Neural cell (in vitro differentiated cells): ENCODE measurements at regions not wholly inside any gene's neighbourhood (a gene's known extent, or its start where the extent isn't known, plus 50 kb on each side); places are given as distances from the start of the nearest gene placed in this dataset.

ENCODE experiments used
- H2AFZ ChIP-seq: fragments of 200-600, 300-800 bp; sonication (generic), shearing (Covaris generic); 2 replicates; pipeline ENCODE4 v1.6.0; 2014; ENCODE audit warnings: low read depth, mild to moderate bottlenecking, antibody characterized with exemption, low read length, moderate library complexity
- H3F3A ChIP-seq: fragments of 200-600 bp; shearing (Covaris generic); 2 replicates; pipeline ENCODE4 v1.6.1; 2016; ENCODE audit warnings: mild to moderate bottlenecking, moderate library complexity, mixed read lengths, antibody characterized with exemption, low read length; ENCODE audit not compliant: insufficient read depth, poor library complexity, severe bottlenecking
- H3K27ac ChIP-seq: fragments of 200-600, 300-800 bp; sonication (generic), shearing (Covaris generic); 2 replicates; pipeline ENCODE4 v1.5.1; 2014; ENCODE audit warnings: mild to moderate bottlenecking, low read length, moderate library complexity
- H3K27me3 ChIP-seq: fragments of 300-800, 200-600 bp; sonication (generic), shearing (Covaris generic); 2 replicates; pipeline ENCODE4 v1.6.0; 2014; ENCODE audit warnings: mild to moderate bottlenecking, low read depth, low read length, moderate library complexity; ENCODE audit not compliant: insufficient read depth
- H3K36me3 ChIP-seq: fragments of 300-800, 200-600 bp; sonication (generic), shearing (Covaris generic); 2 replicates; pipeline ENCODE4 v1.5.1; 2014; ENCODE audit warnings: mild to moderate bottlenecking, antibody characterized with exemption, low read length, moderate library complexity; ENCODE audit not compliant: insufficient read depth
- H3K4me2 ChIP-seq: fragments of 300-800, 200-600 bp; sonication (generic), shearing (Covaris generic); 2 replicates; pipeline ENCODE4 v1.6.0; 2014; ENCODE audit warnings: mild to moderate bottlenecking, low read length
- H3K4me3 ChIP-seq: fragments of 300-800, 200-600 bp; sonication (generic), shearing (Covaris generic); 2 replicates; pipeline ENCODE4 v1.5.1; 2014; ENCODE audit warnings: mild to moderate bottlenecking, low read length, moderate library complexity
- H3K79me2 ChIP-seq: fragments of 200-600 bp; shearing (Covaris generic); replicated peaks from 2 replicates; pipeline ENCODE4 v1.6.0; 2014; ENCODE audit warnings: mild to moderate bottlenecking, low read length, moderate library complexity; ENCODE audit not compliant: insufficient read depth
- H3K9ac ChIP-seq: fragments of 300-800, 200-600 bp; sonication (generic), shearing (Covaris generic); 2 replicates; pipeline ENCODE4 v1.6.1; 2016; ENCODE audit warnings: mild to moderate bottlenecking, low read length, mixed read lengths
- H3K9me2 ChIP-seq: fragments of 200-600 bp; shearing (Covaris generic); 2 replicates; pipeline ENCODE4 v1.6.1; 2016; ENCODE audit warnings: mild to moderate bottlenecking, low read length, mixed read lengths; ENCODE audit not compliant: insufficient read depth
- H3K9me3 ChIP-seq: fragments of 200-600, 300-800 bp; sonication (generic), shearing (Covaris generic); 2 replicates; pipeline ENCODE4 v1.6.1; 2016; ENCODE audit warnings: mild to moderate bottlenecking, mixed run types, low read length, moderate library complexity, mixed read lengths
- H4K20me1 ChIP-seq: fragments of 200-600 bp; shearing (Covaris generic); 2 replicates; pipeline ENCODE4 v1.6.1; 2016; ENCODE audit warnings: mild to moderate bottlenecking, mixed run types; ENCODE audit not compliant: insufficient read depth
- EP300 ChIP-seq: fragments of 450-650 bp; conservative IDR thresholded peaks from 2 replicates; pipeline ENCODE4 v1.6.1; 2014; ENCODE audit warnings: antibody characterized with exemption, mild to moderate bottlenecking, moderate library complexity; ENCODE audit not compliant: poor library complexity, severe bottlenecking
- EZH2 ChIP-seq: fragments of 200-600, 300-800 bp; shearing (Covaris generic), sonication (generic); IDR thresholded peaks from 2 replicates; pipeline ENCODE4 v1.6.1; 2014; ENCODE audit warnings: antibody characterized with exemption, low read length, borderline replicate concordance, mild to moderate bottlenecking; ENCODE audit not compliant: insufficient read depth, poor library complexity, severe bottlenecking
- MXI1 ChIP-seq: fragments of 450-650 bp; conservative IDR thresholded peaks from 2 replicates; pipeline ENCODE4 v1.6.1; 2014; ENCODE audit warnings: antibody characterized with exemption, mild to moderate bottlenecking; ENCODE audit not compliant: poor library complexity, severe bottlenecking
- POLR2AphosphoS5 ChIP-seq: IDR thresholded peaks from 2 replicates; pipeline ENCODE4 v1.6.1; 2012
- RAD21 ChIP-seq: fragments of 450-650 bp; conservative IDR thresholded peaks from 2 replicates; pipeline ENCODE4 v1.6.1; 2014; ENCODE audit warnings: antibody characterized with exemption, mild to moderate bottlenecking, moderate library complexity
- SMC3 ChIP-seq: fragments of 450-650 bp; conservative IDR thresholded peaks from 2 replicates; pipeline ENCODE4 v1.6.1; 2014; ENCODE audit warnings: antibody characterized with exemption, mild to moderate bottlenecking, moderate library complexity; ENCODE audit not compliant: poor library complexity
- TAF1 ChIP-seq: IDR thresholded peaks from 2 replicates; pipeline ENCODE4 v1.6.1; 2012; ENCODE audit warnings: low read depth
- TF ChIP-seq, protein P1 (sequence below): fragments of 450-650 bp; IDR thresholded peaks from 2 replicates; pipeline ENCODE4 v1.5.1; 2014; ENCODE audit warnings: antibody characterized with exemption, mild to moderate bottlenecking, moderate library complexity; ENCODE audit not compliant: poor library complexity, severe bottlenecking
- TF ChIP-seq, protein P2 (sequence below): IDR thresholded peaks from 2 replicates; pipeline ENCODE4 v1.6.1; 2012; ENCODE audit warnings: borderline replicate concordance

DNA sequence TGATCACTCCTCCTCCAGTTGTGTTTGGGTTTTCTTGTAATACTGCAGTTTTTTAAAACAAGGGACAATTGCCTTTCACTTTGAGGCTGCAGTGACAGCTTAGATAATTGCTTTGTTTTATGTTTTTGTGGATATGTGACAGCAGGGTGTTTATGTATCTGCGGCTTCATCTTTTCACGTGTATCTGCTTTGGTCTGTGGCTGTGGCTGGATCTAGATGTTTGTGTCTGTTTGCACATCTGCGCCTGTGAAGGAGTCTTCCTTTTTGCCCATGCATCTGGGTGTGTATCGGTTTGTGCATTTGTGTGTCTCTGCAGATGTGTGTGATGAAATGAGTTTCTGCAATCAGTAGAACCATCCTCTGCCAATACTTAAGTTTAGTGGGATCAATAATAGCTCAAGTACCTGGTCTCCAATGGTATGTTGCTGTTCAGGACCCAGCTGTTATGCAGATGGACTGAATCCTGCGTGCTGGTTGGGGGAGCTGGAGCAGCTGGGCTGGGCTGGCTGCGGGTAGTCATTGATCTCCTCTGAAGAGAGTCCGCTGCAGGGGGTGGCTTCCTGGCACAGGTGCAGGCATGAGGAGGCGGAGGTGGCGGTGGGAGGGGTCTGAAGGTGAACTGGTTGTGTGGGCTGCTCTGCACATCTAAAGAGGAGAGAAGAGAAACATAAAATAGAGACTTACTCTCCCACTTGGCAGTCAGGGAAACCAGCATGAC is 390.3 kb downstream of the SH2D1A start:
- Histone ChIP-seq H3K79me2 (no peaks in the 10 kb centered on the region), H4K20me1 (no peaks in the 10 kb centered on the region), H3F3A (no peaks in the 10 kb centered on the region), H3K4me2 (no peak overlapping the region), H3K9me2 (no peaks in the 10 kb centered on the region), H3K4me3 (no peak overlapping the region), H2AFZ (no peak overlapping the region), H3K27ac (no peak overlapping the region), H3K27me3 (no peaks in the 10 kb centered on the region), H3K9ac (no peak overlapping the region), H3K36me3 (no peaks in the 10 kb centered on the region), H3K9me3 (no peaks in the 10 kb centered on the region)
- no peak for TF ChIP-seq EZH2
- TF ChIP-seq MXI1: no peak
- TF ChIP-seq RAD21: no peak
- no peak for TF ChIP-seq SMC3
- no peak for TF ChIP-seq POLR2AphosphoS5
- TF ChIP-seq, protein P1, sequence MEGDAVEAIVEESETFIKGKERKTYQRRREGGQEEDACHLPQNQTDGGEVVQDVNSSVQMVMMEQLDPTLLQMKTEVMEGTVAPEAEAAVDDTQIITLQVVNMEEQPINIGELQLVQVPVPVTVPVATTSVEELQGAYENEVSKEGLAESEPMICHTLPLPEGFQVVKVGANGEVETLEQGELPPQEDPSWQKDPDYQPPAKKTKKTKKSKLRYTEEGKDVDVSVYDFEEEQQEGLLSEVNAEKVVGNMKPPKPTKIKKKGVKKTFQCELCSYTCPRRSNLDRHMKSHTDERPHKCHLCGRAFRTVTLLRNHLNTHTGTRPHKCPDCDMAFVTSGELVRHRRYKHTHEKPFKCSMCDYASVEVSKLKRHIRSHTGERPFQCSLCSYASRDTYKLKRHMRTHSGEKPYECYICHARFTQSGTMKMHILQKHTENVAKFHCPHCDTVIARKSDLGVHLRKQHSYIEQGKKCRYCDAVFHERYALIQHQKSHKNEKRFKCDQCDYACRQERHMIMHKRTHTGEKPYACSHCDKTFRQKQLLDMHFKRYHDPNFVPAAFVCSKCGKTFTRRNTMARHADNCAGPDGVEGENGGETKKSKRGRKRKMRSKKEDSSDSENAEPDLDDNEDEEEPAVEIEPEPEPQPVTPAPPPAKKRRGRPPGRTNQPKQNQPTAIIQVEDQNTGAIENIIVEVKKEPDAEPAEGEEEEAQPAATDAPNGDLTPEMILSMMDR: no peak
- no peak for TF ChIP-seq EP300
- no peak for TF ChIP-seq TAF1
- TF ChIP-seq, protein P2, sequence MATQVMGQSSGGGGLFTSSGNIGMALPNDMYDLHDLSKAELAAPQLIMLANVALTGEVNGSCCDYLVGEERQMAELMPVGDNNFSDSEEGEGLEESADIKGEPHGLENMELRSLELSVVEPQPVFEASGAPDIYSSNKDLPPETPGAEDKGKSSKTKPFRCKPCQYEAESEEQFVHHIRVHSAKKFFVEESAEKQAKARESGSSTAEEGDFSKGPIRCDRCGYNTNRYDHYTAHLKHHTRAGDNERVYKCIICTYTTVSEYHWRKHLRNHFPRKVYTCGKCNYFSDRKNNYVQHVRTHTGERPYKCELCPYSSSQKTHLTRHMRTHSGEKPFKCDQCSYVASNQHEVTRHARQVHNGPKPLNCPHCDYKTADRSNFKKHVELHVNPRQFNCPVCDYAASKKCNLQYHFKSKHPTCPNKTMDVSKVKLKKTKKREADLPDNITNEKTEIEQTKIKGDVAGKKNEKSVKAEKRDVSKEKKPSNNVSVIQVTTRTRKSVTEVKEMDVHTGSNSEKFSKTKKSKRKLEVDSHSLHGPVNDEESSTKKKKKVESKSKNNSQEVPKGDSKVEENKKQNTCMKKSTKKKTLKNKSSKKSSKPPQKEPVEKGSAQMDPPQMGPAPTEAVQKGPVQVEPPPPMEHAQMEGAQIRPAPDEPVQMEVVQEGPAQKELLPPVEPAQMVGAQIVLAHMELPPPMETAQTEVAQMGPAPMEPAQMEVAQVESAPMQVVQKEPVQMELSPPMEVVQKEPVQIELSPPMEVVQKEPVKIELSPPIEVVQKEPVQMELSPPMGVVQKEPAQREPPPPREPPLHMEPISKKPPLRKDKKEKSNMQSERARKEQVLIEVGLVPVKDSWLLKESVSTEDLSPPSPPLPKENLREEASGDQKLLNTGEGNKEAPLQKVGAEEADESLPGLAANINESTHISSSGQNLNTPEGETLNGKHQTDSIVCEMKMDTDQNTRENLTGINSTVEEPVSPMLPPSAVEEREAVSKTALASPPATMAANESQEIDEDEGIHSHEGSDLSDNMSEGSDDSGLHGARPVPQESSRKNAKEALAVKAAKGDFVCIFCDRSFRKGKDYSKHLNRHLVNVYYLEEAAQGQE: no peak

DNA sequence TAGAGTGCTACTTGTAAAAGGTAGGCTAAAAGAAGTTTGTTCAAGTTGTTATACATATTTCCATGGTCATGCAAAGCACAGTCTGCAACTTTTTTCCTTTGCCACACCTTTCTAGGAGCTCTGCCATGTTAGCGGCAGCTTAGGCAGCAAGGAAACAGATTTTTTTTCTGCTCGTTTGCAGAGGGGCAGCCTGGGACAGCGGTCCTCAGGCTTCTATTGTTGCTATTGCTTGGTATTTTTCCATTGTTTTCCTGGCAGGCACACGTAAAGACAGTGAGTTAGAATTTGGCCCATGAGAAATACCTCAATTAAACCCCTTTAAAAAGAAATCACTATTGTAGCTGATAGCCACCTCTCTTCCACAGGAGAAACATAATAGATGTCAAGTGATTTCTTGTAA is 391.4 kb downstream of the SH2D1A start:
- H3K36me3 ChIP-seq: no peaks in the 10 kb centered on the region
- H4K20me1 ChIP-seq: no peaks in the 10 kb centered on the region
- no peaks in the 10 kb centered on the region for H3K79me2 ChIP-seq
- no peaks in the 10 kb centered on the region for H3K9me3 ChIP-seq
- no peak overlapping the region for H3K4me2 ChIP-seq
- TF ChIP-seq SMC3 (no peak), MXI1 (no peak), EP300 (no peak), POLR2AphosphoS5 (no peak), TAF1 (no peak), EZH2 (no peak)
- TF ChIP-seq, protein P2: no peak
- TF ChIP-seq, protein P1: no peak
- H3K4me3 ChIP-seq: no peak overlapping the region
- H2AFZ ChIP-seq: no peak overlapping the region
- H3F3A ChIP-seq: no peaks in the 10 kb centered on the region
- no peaks in the 10 kb centered on the region for H3K27me3 ChIP-seq
- H3K27ac ChIP-seq: no peak overlapping the region
- no peak overlapping the region for H3K9ac ChIP-seq
- no peaks in the 10 kb centered on the region for H3K9me2 ChIP-seq
